RCC 7860 (cell line): ENCODE measurements at regions not wholly inside any gene's neighbourhood (a gene's known extent, or its start where the extent isn't known, plus 50 kb on each side); places are given as distances from the start of the nearest gene placed in this dataset.
A peak's percentile ranks its signal among the peaks of the same experiment; 100 is the strongest.

ENCODE experiments used
- DNase-seq: peaks from one replicate; pipeline ENCODE4 v3.0.0-alpha.2; 2015; ENCODE audit warnings: low spot score
- FAIRE-seq: peaks from 2 replicates; lab custom pipeline; 2012; peaks lifted over from hg19 to GRCh38; lab: Jason Lieb, UNC

GRCh38 chr2:164306872-164307271, 314.4 kb downstream of the GRB14 start:
- DNase-seq (no peak), FAIRE-seq (no peak)

- FAIRE-seq (no peak), DNase-seq (no peak)
Measured at GRCh38 chr2:164302786-164303185, 318.5 kb downstream of the GRB14 start.

- FAIRE-seq (no peak), DNase-seq (no peak)
Measured at GRCh38 chr2:164288235-164288634, 333.0 kb downstream of the GRB14 start.

GRCh38 chr2:164287056-164287455, 334.2 kb downstream of the GRB14 start:
- no peak for DNase-seq
- FAIRE-seq, result no peak

DNA sequence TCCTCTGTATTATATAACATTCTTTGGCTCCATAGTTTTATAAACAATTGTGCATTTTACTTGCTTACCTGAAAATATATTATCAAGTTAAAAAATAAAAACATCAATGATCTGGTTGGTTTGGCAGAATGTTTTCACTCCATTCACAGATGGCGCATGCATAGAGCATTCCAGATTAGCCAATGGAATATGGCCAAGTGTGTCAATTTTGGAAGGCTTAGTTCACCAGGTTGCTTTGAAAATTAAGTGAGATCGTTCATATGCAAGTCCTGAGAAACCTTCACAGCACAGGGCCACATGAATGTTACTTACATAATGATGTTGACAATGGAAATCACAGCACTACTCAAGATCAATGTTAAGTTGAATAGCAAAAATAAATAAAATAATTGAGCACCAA, 335.7 kb downstream of the GRB14 start:
- DNase-seq (no peak), FAIRE-seq (no peak)

- FAIRE-seq, result no peak
Measured at GRCh38 chr2:164281896-164282295, 339.4 kb downstream of the GRB14 start.

DNA sequence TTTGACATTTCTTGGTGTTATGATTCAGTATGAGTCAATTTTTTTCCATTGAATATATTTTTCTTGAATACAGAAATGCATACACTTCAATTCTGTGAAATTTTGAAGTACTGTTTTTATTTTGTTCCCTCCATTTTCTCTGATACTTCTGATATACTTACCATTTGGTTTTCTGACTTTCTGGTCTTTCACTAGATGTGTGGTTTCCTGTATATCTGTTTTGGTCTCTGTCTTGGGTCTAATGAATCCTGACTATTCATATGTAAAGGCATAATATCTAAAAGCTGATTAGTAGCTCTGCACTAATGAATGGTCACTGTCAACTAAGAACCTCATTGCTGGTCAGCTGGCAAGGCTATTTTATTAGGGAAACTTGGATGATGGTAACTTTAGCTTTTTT, 345.6 kb downstream of the GRB14 start:
- no peak for DNase-seq
- no peak for FAIRE-seq

More at GRCh38 chr2:164281896-164282295, 339.4 kb downstream of the GRB14 start:
- no peak for DNase-seq

- FAIRE-seq (no peak), DNase-seq (no peak)
Measured at GRCh38 chr2:164260506-164260905, 360.8 kb downstream of the GRB14 start.

GRCh38 chr2:164257742-164258141, 363.5 kb downstream of the GRB14 start:
- no peak for FAIRE-seq
- no peak for DNase-seq

DNA sequence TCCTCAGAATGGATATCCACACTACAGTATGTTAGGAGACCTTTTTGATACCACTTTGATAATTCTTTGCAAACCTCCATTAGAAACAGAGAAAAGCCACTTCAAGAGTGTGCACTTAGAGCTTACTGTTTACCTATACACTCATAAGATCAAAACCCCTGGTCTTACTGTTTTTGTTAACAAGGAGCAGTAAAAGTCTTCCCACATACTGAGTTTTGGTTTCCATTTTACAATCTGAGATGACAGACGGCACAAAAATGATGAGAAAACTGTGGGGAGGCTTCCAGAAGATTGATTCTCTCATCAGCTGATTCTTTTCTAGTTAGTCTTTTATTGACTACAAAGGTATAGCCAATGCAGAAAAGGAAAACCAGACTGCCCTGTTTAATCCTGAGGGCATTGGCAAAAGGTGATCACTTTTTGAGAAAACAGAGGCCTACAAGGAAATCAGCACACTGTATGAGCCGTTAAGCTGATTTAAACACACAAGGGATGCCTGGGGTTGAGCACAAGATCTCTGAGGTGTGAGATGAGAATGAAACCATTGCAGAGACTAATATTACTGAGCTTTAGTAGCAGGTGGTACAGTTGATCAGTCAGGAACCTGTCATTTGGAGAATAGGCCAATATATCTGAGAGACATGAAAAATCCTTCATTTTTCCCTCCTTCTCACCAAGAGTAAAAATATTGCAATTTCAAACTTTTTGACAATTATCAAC, 368.6 kb downstream of the GRB14 start:
- no peak for FAIRE-seq

DNA sequence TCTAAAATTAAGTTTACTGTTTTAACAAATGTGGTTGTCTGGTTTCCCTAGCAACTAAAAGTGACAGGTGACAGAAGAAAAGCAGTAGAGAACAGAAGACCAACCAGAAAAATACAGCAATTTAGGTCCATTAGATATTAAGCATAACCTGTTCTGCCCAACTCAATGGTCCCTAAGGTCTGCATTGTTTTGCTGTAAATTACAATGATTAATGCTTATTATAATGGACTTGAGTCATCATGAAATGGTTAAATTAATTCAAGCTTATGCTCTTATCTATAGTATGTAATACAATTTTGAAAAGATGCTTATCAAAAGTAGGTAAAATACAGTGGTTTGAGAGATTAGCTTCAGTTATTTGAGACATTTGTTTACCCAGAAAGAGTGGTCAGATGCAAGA, 378.0 kb downstream of the GRB14 start:
- DNase-seq, result no peak
- no peak for FAIRE-seq

More for the DNA sequence above, 368.6 kb downstream of the GRB14 start:
- no peak for DNase-seq

DNA sequence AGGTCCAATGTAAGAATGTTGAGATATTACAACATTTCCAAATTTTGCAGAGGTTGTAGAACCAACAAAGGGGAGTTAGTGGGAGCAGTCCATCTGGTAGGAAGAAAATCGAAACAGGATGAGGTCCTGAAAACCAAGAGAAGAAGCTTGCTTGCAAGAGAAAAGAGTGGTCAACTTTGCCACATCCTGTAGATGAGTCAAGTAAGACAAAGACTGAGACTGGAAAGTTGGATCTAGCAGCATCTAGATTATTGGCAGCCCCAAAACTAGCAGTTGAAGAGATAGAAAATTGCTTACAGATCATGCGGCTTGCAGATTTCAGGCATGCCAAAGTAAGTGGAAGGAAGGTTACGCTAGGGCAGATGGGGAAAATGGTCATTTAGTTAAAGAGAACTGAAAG, 378.9 kb downstream of the GRB14 start:
- FAIRE-seq (no peak), DNase-seq (no peak)

DNA sequence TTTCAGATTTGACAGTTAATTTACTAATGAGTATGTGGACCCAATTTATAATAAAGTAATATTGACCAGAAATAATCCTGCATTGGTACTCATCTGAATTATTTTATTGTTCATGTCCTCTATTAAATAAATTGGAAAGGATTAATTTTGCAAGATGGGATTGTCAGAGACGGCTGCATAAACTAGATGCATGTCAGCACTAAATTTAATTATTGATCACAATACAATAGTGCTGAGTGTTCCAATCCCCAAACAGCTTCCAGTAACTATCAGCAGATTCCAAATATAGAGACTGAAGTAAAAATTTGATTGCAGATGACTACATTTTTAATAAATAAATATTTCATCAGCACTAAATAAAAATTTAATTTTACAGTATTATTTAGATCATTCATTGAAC, 387.2 kb downstream of the GRB14 start:
- no peak for DNase-seq

DNA sequence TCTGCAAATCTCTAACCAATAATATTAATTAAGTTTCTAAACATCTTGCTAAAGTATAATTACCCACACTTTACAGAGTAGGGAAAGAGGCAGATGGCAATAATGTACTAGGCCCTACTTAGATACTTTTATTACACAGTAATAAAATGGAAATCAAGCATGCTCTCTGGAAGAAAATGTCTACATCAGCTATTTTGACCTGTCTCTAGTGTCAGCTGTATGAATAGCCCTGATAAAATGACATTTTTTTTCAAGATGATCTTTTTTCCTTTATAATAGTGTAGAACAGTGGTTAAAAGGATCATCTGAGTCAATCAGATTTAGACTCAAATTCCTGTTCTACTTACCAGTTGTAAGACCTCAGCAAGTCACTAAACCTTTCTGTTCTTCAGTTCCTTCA, 397.3 kb downstream of the GRB14 start:
- FAIRE-seq, result no peak
- no peak for DNase-seq

More for the DNA sequence above, 387.2 kb downstream of the GRB14 start:
- no peak for FAIRE-seq

- FAIRE-seq, result no peak
- no peak for DNase-seq
Measured at GRCh38 chr2:164221473-164221872, 399.8 kb downstream of the GRB14 start.

GRCh38 chr2:164220265-164220664, 401.0 kb downstream of the GRB14 start:
- no peak for FAIRE-seq
- no peak for DNase-seq

GRCh38 chr2:164213916-164214315, 407.4 kb downstream of the GRB14 start:
- FAIRE-seq, result no peak

GRCh38 chr2:164205347-164205746, 415.9 kb downstream of the GRB14 start:
- FAIRE-seq, result peak; percentile 88
- DNase-seq, result peak; percentile 48

More at GRCh38 chr2:164213916-164214315, 407.4 kb downstream of the GRB14 start:
- DNase-seq, result no peak

DNA sequence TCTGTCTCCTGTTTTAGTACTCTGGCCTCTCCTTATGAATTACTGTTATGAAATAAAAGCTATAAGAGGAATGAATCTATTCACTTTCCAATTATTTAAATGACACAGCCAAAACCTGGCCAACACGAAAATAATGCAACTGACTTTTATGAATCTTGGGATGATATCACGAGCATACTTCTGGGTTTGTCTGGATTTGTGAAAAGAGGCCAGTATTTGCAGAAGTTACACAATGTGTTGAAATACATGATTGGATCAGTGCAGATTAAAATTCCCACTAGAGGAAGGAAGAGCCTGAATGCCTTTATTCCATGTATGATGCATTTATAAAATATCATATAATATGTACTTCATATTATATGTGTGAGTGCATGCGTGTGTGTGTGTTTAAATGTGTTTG, 418.2 kb downstream of the GRB14 start:
- no peak for DNase-seq
- no peak for FAIRE-seq

- FAIRE-seq, result no peak
Measured at GRCh38 chr2:164198256-164198655, 423.0 kb downstream of the GRB14 start.

GRCh38 chr2:164190700-164191099, 430.6 kb downstream of the GRB14 start:
- DNase-seq (no peak), FAIRE-seq (no peak)

More at GRCh38 chr2:164198256-164198655, 423.0 kb downstream of the GRB14 start:
- no peak for DNase-seq

- FAIRE-seq, result no peak
- no peak for DNase-seq
Measured at GRCh38 chr2:164189851-164190250, 431.4 kb downstream of the GRB14 start.

DNA sequence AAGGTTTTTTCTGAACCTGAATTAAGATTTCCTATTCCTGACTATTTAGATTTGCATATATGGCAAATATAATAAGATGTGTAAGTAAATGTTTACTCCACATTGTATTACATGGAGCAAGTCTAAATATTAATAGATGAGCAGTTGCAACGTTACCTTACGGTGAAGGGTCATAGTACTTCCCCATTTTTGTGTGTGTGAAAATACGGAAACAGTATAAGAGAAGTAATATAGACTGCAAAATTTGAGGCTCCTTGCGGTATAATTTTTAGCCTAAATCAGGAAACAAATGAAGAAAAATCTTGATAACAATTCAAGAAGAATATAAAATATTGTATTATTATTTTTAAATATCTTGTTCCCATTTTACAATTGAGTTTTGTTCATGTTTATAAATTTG, 434.2 kb downstream of the GRB14 start:
- DNase-seq (no peak), FAIRE-seq (no peak)
